ENCODE measurements at regions not wholly inside any gene's neighbourhood (a gene's known extent, or its start where the extent isn't known, plus 50 kb on each side); places are given as distances from the start of the nearest gene placed in this dataset.

DNA sequence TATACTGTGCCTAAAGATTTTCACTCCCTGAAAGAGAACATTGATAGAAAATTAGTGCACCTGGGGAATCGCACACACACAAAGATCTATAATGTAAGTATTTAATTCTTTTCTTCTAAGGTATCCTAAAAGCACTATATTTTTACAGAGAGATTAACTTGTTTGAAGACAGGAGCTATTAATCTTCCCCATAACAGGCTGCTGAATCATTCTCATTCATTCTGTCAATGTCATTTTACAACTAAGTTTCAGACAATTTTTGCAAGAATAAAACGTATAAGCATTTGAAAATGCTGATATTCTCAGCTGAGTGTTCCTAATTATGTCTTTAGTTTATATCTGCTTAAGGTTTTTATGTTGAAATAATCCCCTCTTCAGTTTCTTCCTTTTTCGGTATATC lies 776.7 kb downstream of the NXPH1 start:
- no peaks in the 10 kb centered on the region for H3K27me3 ChIP-seq
- intact Hi-C loops (cut with DNase I; ENCODE audit: low total_unique reads): no loop called here
- no peak for TF ChIP-seq POLR2A (IDR thresholded peaks at IDR 0.05)
- TF ChIP-seq, protein P1, sequence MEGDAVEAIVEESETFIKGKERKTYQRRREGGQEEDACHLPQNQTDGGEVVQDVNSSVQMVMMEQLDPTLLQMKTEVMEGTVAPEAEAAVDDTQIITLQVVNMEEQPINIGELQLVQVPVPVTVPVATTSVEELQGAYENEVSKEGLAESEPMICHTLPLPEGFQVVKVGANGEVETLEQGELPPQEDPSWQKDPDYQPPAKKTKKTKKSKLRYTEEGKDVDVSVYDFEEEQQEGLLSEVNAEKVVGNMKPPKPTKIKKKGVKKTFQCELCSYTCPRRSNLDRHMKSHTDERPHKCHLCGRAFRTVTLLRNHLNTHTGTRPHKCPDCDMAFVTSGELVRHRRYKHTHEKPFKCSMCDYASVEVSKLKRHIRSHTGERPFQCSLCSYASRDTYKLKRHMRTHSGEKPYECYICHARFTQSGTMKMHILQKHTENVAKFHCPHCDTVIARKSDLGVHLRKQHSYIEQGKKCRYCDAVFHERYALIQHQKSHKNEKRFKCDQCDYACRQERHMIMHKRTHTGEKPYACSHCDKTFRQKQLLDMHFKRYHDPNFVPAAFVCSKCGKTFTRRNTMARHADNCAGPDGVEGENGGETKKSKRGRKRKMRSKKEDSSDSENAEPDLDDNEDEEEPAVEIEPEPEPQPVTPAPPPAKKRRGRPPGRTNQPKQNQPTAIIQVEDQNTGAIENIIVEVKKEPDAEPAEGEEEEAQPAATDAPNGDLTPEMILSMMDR (IDR thresholded peaks at IDR 0.05): no peak
- TF ChIP-seq POLR2AphosphoS5 (IDR thresholded peaks at IDR 0.05): no peak
- no peak for DNase-seq (ENCODE audit: low spot score in 2 of 2)
- H3K9me3 ChIP-seq: no peaks in the 10 kb centered on the region
- H3K27ac ChIP-seq: no peak overlapping the region
- H3K36me3 ChIP-seq: no peaks in the 10 kb centered on the region
- H3K4me1 ChIP-seq: no peaks in the 10 kb centered on the region
- no peak overlapping the region for H3K4me3 ChIP-seq

DNA sequence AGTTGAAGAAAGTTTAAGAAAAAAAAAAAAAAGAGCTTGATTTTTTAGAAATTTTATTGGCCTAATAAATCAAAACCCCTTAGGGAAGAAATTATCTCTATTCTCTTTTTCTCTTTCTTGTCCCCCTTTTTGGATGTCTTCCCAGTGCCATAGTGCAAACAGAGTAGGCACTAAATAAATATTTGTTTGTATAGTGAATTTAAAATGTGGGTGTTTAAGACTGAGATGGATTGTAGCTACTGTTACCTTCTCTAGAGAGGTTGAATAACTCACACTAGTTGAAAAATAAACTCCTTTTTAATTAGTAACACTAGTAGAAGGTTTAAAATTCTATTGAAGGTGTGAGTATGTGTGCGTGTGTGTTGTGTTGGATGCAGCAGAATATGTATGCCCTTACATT lies 783.8 kb downstream of the NXPH1 start:
- intact Hi-C loops (cut with DNase I; ENCODE audit: low total_unique reads): no loop called here
- Histone ChIP-seq H3K36me3 (no peaks in the 10 kb centered on the region), H3K27me3 (no peaks in the 10 kb centered on the region), H3K9me3 (no peaks in the 10 kb centered on the region), H3K27ac (no peak overlapping the region), H3K4me3 (no peak overlapping the region), H3K4me1 (no peaks in the 10 kb centered on the region)
- no peak for DNase-seq (ENCODE audit: low spot score in 2 of 2)
- TF ChIP-seq POLR2AphosphoS5 (IDR thresholded peaks at IDR 0.05) (no peak), POLR2A (IDR thresholded peaks at IDR 0.05) (no peak)
- TF ChIP-seq, protein P1 (IDR thresholded peaks at IDR 0.05): no peak

DNA sequence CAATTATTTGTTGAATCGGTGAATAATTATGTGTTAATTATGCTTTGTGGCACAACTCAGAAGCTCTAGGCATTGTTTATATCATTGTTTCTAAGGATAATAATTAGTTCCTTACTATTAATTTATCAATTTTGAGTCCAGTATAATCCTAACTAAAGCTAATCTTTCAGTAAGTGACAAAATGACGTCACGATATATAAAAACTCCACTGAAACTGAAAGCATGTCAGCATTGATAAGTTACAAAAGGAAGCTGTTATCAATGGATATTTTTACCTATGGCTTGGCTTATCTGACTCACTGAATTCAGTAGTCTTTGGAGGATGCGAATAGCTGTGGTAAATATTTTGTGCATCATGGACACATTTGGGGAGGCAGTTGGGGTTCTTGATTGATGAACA lies 793.1 kb downstream of the NXPH1 start:
- DNase-seq (ENCODE audit: low spot score in 2 of 2): no peak
- Histone ChIP-seq H3K4me1 (no peaks in the 10 kb centered on the region), H3K27me3 (no peaks in the 10 kb centered on the region), H3K36me3 (no peaks in the 10 kb centered on the region), H3K27ac (no peak overlapping the region), H3K9me3 (no peaks in the 10 kb centered on the region), H3K4me3 (no peak overlapping the region)
- intact Hi-C loops (cut with DNase I; ENCODE audit: low total_unique reads): no loop called here
- TF ChIP-seq POLR2AphosphoS5 (IDR thresholded peaks at IDR 0.05): no peak
- TF ChIP-seq, protein P1 (IDR thresholded peaks at IDR 0.05): no peak
- TF ChIP-seq POLR2A (IDR thresholded peaks at IDR 0.05): no peak

DNA sequence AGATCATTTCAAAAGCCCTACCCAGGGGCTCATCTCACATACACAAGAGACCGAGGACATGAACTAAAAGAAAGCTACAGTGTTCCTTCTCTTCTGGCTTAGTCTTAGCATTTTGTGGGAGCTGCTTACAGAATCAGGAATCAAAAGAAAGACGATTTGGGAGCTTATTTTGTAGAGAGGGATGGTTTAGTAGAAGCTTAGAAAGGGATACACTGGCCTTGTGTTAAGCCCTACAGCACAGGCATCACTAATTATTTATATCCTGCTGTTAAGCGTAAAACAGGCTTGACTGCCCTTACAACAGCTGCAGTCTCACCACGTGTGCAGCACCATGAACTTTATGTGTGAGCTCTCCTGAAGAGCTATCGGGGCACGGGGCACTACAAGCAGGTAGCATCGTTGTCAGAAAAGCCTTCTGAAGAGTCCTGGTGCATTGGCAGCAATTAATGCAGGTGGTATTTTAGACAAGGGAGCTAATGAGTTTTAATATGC lies 798.3 kb downstream of the NXPH1 start:
- Histone ChIP-seq H3K9me3 (no peaks in the 10 kb centered on the region), H3K27me3 (no peaks in the 10 kb centered on the region), H3K4me1 (no peaks in the 10 kb centered on the region), H3K36me3 (no peaks in the 10 kb centered on the region), H3K27ac (no peak overlapping the region), H3K4me3 (no peak overlapping the region)
- DNase-seq (ENCODE audit: low spot score in 2 of 2): no peak
- intact Hi-C loops (cut with DNase I; ENCODE audit: low total_unique reads): no loop called here
- TF ChIP-seq POLR2A (IDR thresholded peaks at IDR 0.05): no peak
- TF ChIP-seq, protein P1 (IDR thresholded peaks at IDR 0.05): no peak

DNA sequence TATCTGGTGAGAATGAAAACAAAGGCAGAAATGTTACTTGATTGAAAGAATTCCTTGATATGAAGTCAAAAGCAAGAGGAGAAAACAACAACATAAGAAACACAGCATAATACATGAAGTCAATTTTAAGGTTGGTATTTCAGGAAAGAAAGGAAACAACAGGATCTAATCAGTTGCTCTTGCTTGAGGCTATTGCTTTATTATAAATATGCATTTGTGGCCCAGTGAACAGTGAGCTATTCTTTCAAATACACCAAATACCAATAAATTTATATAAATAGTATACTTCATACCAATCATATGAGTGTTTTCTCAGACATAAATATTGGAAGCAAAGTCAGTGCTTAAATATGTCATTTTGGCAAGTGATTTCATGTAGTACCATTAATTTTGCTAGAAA lies 806.6 kb downstream of the NXPH1 start:
- H3K27me3 ChIP-seq: no peaks in the 10 kb centered on the region
- H3K27ac ChIP-seq: no peak overlapping the region
- no peak for DNase-seq (ENCODE audit: low spot score in 2 of 2)
- TF ChIP-seq POLR2AphosphoS5 (IDR thresholded peaks at IDR 0.05) (no peak), POLR2A (IDR thresholded peaks at IDR 0.05) (no peak)
- TF ChIP-seq, protein P1 (IDR thresholded peaks at IDR 0.05): no peak
- no peaks in the 10 kb centered on the region for H3K9me3 ChIP-seq
- H3K4me1 ChIP-seq: no peaks in the 10 kb centered on the region
- intact Hi-C loops (cut with DNase I; ENCODE audit: low total_unique reads): no loop called here
- H3K36me3 ChIP-seq: no peaks in the 10 kb centered on the region
- H3K4me3 ChIP-seq: no peak overlapping the region
